Adrenal gland (tissue), 5 donors: ENCODE measurements at regions not wholly inside any gene's neighbourhood (a gene's known extent, or its start where the extent isn't known, plus 50 kb on each side); places are given as distances from the start of the nearest gene placed in this dataset.

ENCODE experiments used
- POLR2A ChIP-seq, 2 donors: fragments of 450-650 bp; IDR thresholded peaks; one replicate each; pipeline ENCODE4 v1.6.1; 2017; ENCODE audit warnings: antibody characterized with exemption in 2 of 2, mild to moderate bottlenecking in 2 of 2, moderate library complexity in 1 of 2
- TF ChIP-seq, protein P1 (sequence below), 6 experiments: fragments of 450-650 bp in 4 of 6; fragments of 200-600 bp in 2 of 6; sonication (generic) in 1 of 6; IDR thresholded peaks; 1 replicate in 5 of 6; 2 replicates in 1 of 6; pipeline versions ENCODE4 v1.5.1 to v1.8.0; 2016 to 2021; ENCODE audit warnings: antibody characterized with exemption in 6 of 6, mild to moderate bottlenecking in 2 of 6, moderate library complexity in 1 of 6
- donor health status: DM: no; HTN: no; CAD: no.

GRCh38 chr5:13133951-13134350 lies 810.5 kb downstream of the DNAH5 start:
- TF ChIP-seq, protein P1, sequence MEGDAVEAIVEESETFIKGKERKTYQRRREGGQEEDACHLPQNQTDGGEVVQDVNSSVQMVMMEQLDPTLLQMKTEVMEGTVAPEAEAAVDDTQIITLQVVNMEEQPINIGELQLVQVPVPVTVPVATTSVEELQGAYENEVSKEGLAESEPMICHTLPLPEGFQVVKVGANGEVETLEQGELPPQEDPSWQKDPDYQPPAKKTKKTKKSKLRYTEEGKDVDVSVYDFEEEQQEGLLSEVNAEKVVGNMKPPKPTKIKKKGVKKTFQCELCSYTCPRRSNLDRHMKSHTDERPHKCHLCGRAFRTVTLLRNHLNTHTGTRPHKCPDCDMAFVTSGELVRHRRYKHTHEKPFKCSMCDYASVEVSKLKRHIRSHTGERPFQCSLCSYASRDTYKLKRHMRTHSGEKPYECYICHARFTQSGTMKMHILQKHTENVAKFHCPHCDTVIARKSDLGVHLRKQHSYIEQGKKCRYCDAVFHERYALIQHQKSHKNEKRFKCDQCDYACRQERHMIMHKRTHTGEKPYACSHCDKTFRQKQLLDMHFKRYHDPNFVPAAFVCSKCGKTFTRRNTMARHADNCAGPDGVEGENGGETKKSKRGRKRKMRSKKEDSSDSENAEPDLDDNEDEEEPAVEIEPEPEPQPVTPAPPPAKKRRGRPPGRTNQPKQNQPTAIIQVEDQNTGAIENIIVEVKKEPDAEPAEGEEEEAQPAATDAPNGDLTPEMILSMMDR (IDR thresholded peaks at IDR 0.05), result no peak
- no peak for TF ChIP-seq POLR2A (IDR thresholded peaks at IDR 0.05)
